NCI-H2107 treated with DMSO at 0.1 percent for 48 hours (cell line): ENCODE measurements at regions not wholly inside any gene's neighbourhood (a gene's known extent, or its start where the extent isn't known, plus 50 kb on each side); places are given as distances from the start of the nearest gene placed in this dataset.
"Not testable (repeated sequence)": the region's sequence is repeated elsewhere in the genome, so short reads cannot be mapped to it uniquely, and the experiment has no call there.

Experiments
- DNase-seq: peaks from one replicate; lab custom pipeline; 2025; ENCODE audit not compliant: unreplicated experiment; lab: John Stamatoyannopoulos, UW

DNA sequence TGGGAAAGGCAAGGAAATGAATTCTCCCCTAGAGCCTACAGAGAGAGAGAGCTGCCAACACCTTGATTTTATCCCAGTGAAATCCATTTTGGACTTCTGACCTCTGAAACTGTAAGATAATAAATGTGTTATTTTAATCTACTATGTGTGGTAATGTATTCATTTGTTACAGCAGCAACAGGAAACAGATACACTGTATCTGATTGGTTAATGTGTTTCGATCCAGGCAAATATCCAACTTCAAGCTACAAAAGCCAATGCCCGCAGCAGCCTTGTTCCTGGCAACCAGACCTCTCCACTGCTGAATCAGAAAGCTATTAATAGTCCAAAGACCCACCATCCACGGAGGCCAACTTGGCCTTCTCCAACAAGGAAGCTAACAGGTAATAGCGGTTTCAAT is 318.1 kb downstream of the PTTG2 start:
- no peak for DNase-seq

DNA sequence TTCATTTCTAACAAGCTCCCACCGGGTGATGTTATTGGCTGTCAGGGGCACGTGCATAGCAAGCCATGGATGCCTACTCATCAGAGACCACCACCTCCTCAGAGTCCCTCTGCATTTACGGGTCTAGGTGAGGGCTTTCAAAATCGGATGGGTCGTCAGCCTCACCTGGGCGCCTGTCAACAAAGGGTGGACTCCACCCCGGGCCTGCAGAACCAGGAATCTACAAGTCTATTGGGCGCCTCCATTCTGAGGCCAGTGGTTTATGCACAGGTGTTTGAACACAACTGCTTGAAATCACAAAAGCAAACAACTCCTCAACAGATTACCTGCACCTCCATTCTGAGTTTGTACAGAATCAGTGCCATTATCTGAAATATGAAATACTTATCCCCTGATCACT is 318.9 kb downstream of the PTTG2 start:
- no peak for DNase-seq

DNA sequence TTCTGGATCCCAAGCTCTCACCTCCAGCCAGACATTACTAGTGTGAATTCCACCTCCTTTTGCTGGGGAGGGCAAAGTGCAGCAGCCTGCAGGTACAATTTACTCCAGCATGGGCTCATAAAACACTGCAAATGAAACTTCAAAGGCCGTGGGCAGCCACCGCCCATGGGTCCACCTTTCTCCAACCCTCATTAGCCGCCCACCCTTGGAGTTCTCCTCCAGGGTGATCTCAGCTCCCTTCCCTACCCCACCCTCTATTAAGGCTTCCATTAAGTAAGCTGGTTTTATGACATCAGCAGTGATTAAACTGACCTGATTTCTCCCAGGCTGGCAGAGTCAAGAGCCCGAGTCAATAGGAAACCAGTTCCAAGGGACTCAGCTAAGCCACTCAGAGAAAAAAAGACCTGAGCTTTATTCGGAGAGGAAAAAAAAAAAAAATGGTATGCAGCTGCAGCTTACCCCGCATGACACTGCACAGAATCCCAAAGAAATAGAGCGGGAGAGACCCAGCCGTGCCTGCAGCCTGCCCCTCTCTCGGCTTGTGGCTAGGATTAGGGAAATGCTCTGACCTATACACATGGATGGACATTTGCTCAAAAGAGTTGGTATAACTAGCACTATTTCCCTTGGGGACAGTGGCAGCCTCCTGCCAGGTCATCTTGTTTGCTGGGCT is 319.6 kb downstream of the PTTG2 start:
- DNase-seq = peak; percentile 37

DNA sequence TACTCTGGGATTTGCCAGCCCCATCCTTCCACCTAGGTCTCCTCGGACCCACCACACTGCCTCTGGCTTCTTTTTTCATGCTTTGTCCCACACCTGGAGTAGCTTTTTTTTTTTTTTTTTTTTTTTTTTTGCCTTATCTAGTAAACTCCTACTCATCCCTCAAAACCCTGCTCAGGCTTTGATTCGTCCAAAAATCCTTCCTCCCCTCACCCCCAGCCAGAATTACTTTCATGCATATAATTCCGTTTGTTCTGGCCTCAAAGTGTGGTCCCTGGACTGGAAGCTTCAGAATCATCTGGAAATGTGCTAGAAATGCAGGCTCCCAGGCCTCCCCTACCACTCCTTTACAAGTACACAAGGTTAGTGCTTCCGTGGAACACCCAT is 320.1 kb downstream of the PTTG2 start:
- DNase-seq = no peak

DNA sequence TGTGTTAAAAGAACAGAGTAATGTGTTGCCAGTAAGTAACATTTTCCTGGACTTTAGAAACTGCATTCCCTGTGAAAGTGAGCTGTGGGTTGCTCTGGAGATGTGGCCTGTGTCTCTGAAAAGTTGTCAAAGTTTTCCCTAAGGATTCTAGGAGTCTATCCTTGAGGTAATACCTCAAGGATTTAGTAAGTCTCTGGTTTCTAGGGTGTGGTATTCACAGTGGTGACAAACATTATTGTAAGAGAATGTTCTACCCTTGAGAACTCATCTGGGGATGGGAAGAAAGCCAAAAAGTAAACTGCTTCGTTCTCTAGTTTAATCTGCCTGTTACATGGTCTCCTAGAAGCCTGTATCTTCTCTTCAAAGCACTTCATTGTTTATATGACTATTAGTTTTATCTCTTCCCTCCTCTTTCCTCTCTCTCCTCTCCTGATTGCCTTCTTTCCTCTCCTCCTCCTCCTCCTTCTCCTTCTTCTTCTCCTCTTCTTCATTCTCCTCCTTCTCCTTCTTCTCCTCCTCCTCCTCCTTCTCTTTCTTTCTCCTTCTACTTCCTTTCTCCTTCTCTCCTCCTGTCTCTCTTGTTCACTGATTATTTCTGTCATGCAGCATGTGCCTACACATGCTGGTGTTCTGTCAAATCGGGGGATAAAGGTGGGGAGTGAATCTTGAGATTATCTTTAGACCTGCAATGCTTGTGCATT is 321.3 kb downstream of the PTTG2 start:
- no peak for DNase-seq

DNA sequence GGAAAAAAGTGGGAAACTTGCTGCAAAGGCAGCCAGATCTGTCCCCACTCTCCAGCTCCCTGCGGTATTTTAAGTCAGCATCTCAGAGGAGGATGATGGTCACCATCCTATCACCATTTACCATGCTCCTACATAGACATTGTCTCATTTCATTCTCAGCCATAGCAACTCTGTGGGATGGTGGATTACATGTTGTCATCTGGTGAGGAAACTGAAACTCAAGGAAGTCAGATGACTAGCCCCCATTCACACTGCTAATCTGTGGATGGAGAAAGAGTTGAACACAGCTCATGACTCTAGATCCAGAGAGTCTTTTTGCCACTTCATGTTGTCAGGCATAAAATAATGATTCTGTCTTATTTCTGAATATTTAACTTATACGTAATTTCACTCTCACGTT is 323.5 kb downstream of the PTTG2 start:
- DNase-seq = no peak

DNA sequence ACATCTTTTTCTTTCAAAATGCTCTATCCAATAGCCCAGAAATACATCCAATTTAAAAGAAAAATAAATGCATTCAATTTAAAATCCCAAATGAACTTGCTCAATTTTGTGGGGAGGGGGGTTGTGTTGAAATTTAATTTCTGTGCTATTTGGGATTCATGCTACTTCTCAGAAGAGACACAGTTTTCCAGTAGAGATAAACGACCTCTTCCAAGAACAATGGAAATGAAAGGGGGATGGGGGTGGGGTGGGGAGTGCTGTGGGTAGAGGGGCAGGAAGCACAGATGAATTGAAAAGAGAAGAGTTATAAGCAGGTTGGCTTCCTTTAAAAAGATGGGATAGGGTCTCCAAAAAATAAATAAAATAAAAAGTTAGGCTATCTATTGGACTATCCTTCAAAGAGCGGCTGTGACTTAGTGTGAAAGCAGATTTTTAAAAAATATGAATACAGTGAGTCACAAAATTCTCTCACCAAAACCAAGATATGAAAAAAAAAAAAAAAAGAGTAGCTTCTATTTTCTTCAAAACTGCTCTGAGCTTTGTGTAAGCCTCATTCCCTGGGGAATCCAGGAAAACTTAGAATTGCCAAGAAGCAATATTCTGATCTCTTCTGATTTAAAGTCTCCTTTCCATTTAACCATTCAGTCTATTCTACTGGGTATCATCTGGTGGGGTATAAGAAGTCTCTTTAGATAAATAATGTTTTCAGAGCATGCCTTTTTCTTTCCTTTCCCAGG is 324.3 kb downstream of the PTTG2 start:
- DNase-seq = no peak

DNA sequence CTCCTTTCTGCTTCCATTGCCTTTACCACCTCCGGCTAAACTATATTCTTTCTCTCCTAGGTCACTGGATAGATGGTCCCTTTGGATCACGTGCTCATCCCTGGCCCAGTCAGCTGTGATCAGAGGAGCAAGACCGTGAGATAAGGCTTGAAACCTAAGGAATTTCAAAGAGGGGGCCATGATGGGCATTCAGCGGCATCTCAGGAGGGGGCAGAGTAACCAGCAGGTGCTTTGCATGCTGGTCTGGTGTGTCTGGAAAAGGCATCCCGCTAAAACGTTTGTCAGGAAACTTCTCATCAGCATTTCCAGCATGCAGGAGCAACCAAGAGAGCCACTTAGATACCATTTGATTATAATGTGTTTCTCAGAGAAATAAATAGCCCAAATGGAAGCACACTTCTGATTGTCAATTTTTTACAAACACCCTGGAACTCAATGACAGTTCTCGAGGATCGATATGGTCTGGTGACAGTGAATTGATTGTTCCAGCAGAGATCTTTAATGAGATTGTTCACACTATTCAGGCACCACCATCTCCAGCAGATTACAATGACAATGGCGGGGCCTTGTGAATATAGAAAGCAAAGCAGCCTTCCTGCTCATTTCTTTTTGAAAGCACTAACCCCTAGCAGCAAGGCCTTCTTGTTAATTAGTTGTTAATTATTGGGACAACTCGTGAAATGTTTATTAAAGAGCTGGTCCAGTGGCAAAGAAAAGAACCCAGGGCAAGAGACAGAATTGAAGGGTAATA is 327.1 kb downstream of the PTTG2 start:
- no peak for DNase-seq

DNA sequence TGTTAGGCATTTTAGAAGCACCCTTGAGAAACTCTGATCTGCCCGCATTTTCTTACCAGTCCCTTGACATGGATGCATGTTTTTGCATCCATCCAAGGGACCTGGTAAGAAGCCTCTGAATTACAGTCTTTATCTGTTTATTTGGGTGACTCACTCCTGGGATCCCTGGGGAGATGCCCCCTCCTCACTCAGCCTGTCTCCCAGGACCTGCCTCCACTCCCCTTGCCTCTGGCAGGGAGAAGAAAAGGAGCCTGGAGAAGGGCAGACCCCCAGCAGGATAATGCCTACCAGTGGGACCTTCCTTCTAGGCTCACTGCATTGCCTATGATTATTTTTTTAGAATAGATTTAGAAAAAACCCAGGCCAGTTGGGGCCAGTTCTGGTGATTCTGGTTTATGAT is 329.4 kb downstream of the PTTG2 start:
- no peak for DNase-seq

DNA sequence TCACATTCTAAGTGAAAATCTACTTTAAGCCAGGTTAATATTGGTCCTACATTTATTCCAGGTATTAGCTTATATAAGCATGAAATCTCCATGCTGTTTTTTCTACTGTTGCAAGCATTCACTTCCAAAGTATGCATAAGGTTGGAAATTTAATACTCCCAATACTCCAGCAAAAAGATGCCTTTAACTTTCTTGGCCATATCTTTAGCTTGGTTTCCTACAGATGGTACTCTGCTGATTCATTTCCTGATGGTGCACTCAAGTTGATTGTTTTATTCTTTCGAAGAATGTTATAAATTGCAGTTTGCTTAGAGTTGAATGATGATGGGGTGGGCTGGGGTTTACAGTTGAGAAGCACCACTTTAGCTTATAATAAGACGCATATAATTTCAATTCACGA is 330.2 kb downstream of the PTTG2 start:
- no peak for DNase-seq

DNA sequence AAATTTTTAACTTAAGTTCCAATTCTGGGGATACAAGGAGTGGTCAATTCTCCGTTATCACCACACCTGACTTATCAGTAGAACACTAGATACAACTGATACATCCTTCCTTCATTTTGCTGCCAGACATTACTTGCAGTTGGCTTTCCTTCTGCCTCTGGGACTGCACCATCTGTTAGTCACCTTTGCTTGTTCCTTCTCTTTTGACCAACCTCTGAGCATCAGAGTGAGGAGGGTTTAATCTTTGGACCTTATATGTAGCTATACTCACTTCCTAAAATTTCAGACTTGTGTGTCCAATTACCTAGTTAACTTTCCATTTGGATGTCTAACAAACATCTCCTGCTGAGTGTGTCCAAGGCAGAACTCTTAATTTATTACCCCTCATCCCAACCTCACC is 330.7 kb downstream of the PTTG2 start:
- DNase-seq = no peak

DNA sequence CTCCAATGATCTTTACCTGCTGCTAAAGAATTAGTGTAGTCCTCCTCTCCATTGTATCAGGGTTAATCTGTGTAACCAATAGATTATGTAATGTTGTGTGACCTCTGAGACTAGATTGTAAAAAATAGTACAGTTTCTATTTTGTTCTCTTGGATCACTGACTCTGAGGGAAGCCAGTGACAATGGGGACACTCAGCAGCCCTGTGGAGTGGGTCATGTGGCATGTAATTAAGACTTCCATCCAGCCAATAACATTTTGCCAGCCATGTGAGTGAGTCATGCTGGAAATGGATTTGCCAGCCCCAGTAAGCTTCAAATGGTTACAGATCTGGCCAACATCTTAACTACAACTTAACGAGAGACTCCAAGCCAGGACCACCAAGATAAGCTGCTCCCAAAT is 332.3 kb downstream of the PTTG2 start:
- DNase-seq = no peak

DNA sequence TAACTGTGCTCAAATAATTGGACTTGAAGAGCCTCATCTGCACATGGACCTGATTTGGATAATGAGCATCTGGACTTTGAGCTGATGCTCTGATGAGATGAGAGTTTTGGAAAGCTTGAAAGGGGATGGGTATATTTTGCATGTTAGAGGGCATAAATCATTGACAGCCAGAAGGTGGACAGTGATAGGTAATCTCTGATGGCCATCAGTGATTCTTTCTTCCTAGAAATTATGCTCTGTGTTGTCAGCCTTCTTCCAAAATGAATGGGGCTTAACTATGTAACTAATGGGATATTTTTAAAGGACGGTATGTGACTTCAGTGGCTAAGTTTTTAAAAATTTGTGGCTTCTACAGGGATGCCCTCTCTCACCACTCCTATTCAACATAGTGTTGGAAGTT is 334.0 kb downstream of the PTTG2 start:
- no peak for DNase-seq

DNA sequence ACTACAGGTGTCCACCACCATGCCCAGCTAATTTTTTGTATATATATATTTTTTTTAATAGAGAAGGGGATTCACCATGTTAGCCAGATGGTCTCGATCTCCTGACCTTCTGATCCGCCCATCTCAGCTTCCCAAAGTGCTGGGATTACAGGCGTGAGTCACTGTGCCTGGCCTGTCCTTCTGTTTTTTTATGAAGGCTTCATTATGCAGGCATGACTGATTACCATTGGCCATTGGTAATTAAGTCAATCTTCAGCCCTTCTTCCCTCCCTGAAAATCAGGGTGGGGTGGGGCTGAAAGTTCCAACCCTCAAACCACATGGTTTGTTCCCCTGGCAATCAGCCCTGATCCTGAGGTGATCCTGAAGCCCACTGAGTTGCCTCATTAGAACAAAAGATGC is 336.9 kb downstream of the PTTG2 start:
- no peak for DNase-seq

DNA sequence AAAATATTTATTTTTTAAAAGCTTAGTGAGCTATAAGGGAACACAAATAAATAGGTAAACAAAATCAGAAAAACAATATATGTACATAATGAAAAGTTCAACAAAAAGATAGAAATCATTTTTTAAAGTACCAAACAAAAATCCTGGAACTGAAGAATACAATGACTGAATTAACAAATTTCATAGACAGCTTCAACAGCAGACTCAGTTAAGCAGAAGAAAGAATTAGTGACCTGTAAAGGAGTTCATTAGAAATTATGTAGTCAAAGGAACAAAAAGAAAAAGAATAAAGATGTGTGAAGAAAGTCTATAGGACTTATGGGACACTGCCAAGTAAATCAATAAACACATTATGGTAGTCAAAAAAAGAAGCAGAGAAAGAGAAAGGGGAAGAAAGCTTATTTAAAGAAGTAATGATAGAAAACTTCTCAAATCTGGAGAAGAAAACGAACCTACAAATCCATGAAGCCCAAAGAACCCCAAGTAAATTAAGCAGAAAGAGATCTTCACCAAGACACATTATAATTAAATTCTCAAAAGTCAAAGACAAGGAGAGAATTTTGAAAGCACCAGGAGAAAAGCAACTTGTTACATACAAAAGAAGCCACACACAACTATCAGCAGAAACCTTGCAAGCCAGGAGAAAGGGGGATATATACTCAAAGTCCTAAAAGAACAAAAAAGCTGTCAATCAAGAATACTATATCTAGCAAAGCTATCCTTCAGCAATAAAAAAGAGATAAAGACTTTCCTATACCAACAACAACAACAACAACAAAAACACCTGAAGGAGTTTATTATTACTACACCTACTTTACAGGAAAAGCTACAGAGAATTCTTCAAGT is 338.9 kb downstream of the PTTG2 start:
- no peak for DNase-seq

DNA sequence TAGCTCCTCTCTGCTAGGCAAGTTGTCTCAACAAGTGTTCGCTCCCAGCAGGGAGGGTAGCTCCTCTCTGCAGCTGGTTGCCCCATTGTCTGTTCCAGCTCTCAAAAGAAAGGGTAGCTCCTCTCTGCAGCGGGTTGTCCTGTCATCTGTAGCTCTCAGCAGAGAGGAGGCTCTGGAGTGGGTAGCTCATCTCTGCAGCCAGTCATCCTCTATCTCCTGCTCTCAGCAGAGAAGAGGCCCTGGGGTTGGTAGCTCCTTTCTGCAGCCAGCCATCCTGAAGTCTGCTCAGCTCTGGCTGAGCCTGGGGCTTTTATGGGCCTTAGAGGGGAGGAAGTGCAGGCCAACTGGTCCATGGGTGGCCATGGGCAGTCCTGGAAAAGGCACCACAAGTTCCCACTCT is 342.7 kb downstream of the PTTG2 start:
- DNase-seq = no peak

DNA sequence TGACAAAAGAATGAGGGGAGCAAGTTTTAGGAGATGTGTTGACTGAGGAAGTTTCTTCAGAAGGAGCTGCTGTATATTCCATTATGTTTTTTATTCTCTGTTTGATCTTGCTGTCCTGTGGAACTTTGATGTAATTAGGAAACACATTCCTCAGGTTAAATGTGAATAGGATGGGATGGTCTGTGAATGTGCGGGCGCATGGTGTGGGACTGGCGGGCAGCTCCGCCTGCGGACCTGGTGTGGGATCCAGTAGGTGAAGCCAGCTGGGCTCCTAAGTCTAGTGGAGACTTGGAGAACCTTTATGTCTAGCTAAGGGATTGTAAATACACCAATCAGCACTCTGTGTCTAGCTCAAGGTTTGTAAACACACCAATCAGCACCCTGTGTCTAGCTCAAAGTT is 344.3 kb downstream of the PTTG2 start:
- not testable (repeated sequence) for DNase-seq

DNA sequence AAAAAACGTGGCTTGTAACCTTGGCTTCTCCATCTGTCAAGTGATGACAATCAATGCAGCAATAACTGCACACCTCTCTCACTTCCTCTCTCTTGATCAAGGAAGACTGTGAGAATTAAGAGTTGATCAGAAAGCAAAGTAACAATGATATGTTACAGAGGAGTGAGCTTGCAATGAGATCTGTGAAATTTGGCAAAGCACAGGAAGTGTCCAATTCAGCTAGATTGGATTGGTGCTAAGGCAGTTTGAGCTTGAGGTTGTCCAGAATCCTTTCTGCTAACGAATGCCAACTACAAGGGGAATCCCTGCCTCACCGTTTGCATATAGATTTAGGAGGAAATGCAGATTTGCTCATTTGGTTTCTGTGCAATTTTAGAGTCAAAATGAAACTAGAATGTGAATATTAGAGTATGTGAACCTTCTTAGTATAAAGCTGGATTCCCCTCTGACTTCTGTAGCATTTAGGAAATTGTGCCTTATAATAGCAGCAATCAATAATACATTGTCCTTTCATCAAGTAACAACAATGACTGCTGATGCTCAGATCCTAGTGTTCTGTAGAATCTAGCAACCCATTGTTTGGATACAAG is 346.4 kb downstream of the PTTG2 start:
- DNase-seq = no peak

DNA sequence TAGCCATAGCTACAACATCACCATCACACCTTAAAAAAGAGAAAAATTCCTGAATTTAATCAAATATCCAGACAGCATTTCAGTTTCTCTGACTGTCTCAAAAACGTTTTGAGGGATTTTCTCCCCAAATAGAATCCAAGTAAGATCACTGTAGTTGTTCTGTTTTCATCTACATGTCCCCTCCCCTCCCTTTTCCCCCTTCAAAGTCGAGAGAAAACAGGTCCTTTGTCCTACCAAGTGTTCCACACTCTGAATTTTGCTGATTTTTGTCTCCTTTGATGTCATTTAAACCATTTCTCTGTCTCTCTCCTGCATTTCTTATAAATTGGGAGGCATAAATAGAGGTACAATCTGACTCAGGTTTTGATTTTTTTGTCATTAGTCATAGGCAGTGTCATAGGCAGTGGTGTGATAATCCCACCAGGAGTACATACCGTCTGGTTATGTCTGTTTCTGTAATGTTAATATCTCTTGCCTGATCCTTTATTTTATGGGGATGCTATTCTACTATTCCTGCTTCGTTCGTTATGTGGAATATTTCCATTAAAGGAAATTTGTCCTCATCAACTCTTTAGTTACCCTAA is 348.6 kb downstream of the PTTG2 start:
- no peak for DNase-seq

DNA sequence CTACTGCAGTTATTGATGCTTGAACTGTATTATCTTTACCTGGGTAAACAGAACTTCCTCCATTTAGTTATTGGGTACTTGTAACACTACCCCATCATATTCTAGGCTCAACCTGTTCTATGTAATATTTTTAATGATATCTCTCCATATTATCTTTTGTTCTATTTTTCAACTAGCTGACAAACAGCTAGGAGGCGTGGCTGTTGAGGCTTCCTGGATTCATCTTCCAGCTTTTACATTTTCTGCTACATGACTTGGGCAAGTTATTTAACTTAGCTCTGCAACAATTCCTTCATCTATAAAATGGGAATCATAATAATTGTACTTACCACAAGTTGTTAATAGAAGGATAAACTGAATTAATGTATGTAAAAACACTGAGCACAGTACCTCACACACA is 349.3 kb downstream of the PTTG2 start:
- DNase-seq = no peak
